H9 (cell line): ENCODE measurements at regions not wholly inside any gene's neighbourhood (a gene's known extent, or its start where the extent isn't known, plus 50 kb on each side); places are given as distances from the start of the nearest gene placed in this dataset.

Source experiments
- DNase-seq: peaks from one replicate; pipeline ENCODE4 v3.0.0-alpha.2; 2017
- H2AFZ ChIP-seq: one replicate; pipeline ENCODE4 v1.6.1; 2013; ENCODE audit warnings: mild to moderate bottlenecking, low read length, control low read depth, moderate library complexity
- H2AK5ac ChIP-seq: 2 replicates; pipeline ENCODE4 v1.6.1; 2013; ENCODE audit warnings: low read length, control low read depth, mixed read lengths; ENCODE audit not compliant: insufficient read length
- H2BK120ac ChIP-seq: one replicate; pipeline ENCODE4 v1.6.1; 2013; ENCODE audit warnings: low read depth, mild to moderate bottlenecking, low read length, control low read depth, inconsistent platforms; ENCODE audit not compliant: poor library complexity, severe bottlenecking
- H2BK12ac ChIP-seq: 2 replicates; pipeline ENCODE4 v1.6.1; 2013; ENCODE audit warnings: low read length, control low read depth, mixed read lengths, low read depth; ENCODE audit not compliant: insufficient read length
- H2BK15ac ChIP-seq: 2 replicates; pipeline ENCODE4 v1.6.1; 2013; ENCODE audit warnings: low read depth, low read length, control low read depth
- H2BK20ac ChIP-seq: one replicate; pipeline ENCODE4 v1.6.1; 2013; ENCODE audit warnings: low read depth, mild to moderate bottlenecking, low read length, control low read depth, inconsistent platforms; ENCODE audit not compliant: poor library complexity, severe bottlenecking
- H2BK5ac ChIP-seq: 2 replicates; pipeline ENCODE4 v1.6.1; 2013; ENCODE audit warnings: low read length, control low read depth, mixed read lengths; ENCODE audit not compliant: insufficient read length
- H3K14ac ChIP-seq: 2 replicates; pipeline ENCODE4 v1.6.1; 2013; ENCODE audit warnings: low read length, control low read depth; ENCODE audit not compliant: insufficient read depth
- H3K18ac ChIP-seq: 2 replicates; pipeline ENCODE4 v1.6.1; 2013; ENCODE audit warnings: low read depth, mild to moderate bottlenecking, mixed read lengths, low read length, control low read depth; ENCODE audit not compliant: insufficient read length
- H3K23ac ChIP-seq: 2 replicates; pipeline ENCODE4 v1.6.1; 2013; ENCODE audit warnings: low read length, control low read depth, mixed read lengths, low read depth; ENCODE audit not compliant: insufficient read length
- H3K23me2 ChIP-seq: 2 replicates; pipeline ENCODE4 v1.6.1; 2013; ENCODE audit warnings: low read depth, mild to moderate bottlenecking, mixed read lengths, low read length, control low read depth; ENCODE audit not compliant: insufficient read length, poor library complexity, severe bottlenecking
- H3K27ac ChIP-seq: 2 replicates; pipeline ENCODE4 v1.5.1; 2013; ENCODE audit warnings: low read length, control low read depth, mixed read lengths, low read depth; ENCODE audit not compliant: insufficient read length
- H3K27me3 ChIP-seq: 2 replicates; pipeline ENCODE4 v1.6.1; 2013; ENCODE audit warnings: low read length, control low read depth, inconsistent platforms; ENCODE audit not compliant: insufficient read depth
- H3K4ac ChIP-seq: 2 replicates; pipeline ENCODE4 v1.6.1; 2013; ENCODE audit warnings: low read depth, mild to moderate bottlenecking, control low read depth, inconsistent platforms, low read length, moderate library complexity
- H3K4me1 ChIP-seq: 2 replicates; pipeline ENCODE4 v1.6.1; 2013; ENCODE audit warnings: low read length, control low read depth, inconsistent platforms; ENCODE audit not compliant: insufficient read depth
- H3K4me2 ChIP-seq: 2 replicates; pipeline ENCODE4 v1.6.1; 2013; ENCODE audit warnings: low read length, control low read depth, mixed read lengths; ENCODE audit not compliant: insufficient read length, insufficient read depth
- H3K56ac ChIP-seq: 2 replicates; pipeline ENCODE4 v1.6.1; 2013; ENCODE audit warnings: low read depth, mild to moderate bottlenecking, mixed read lengths, low read length, control low read depth; ENCODE audit not compliant: insufficient read length
- H3K79me1 ChIP-seq: 2 replicates; pipeline ENCODE4 v1.6.1; 2013; ENCODE audit warnings: low read depth, mild to moderate bottlenecking, moderate library complexity, low read length, control low read depth, inconsistent platforms; ENCODE audit not compliant: insufficient read depth, poor library complexity, severe bottlenecking
- H3K79me2 ChIP-seq: 2 replicates; pipeline ENCODE4 v1.6.1; 2013; ENCODE audit warnings: low read length, control low read depth, inconsistent platforms; ENCODE audit not compliant: insufficient read depth
- H3K9ac ChIP-seq: 2 replicates; pipeline ENCODE4 v1.6.1; 2013; ENCODE audit warnings: low read length, control low read depth, mixed read lengths; ENCODE audit not compliant: insufficient read length; ENCODE audit errors: extremely low read depth
- H3K9me3 ChIP-seq: one replicate; pipeline ENCODE4 v1.6.1; 2013; ENCODE audit warnings: low read depth, low read length, inconsistent platforms; ENCODE audit not compliant: control insufficient read depth
- H3T11ph ChIP-seq: one replicate; pipeline ENCODE4 v1.6.1; 2013; ENCODE audit warnings: mild to moderate bottlenecking, low read length, control low read depth, inconsistent platforms
- H4K20me1 ChIP-seq: one replicate; pipeline ENCODE4 v1.6.1; 2013; ENCODE audit not compliant: control insufficient read depth, insufficient read length, insufficient read depth
- H4K5ac ChIP-seq: 2 replicates; pipeline ENCODE4 v1.6.1; 2013; ENCODE audit warnings: low read depth, mild to moderate bottlenecking, mixed read lengths, low read length, control low read depth; ENCODE audit not compliant: insufficient read length
- H4K8ac ChIP-seq: replicated peaks from 2 replicates; pipeline ENCODE4 v1.6.1; 2013; ENCODE audit warnings: low read length, control low read depth, mixed read lengths, low read depth; ENCODE audit not compliant: insufficient read length
- H4K91ac ChIP-seq: 2 replicates; pipeline ENCODE4 v1.6.1; 2013; ENCODE audit warnings: low read depth, mild to moderate bottlenecking, moderate library complexity, mixed read lengths, low read length, control low read depth; ENCODE audit not compliant: insufficient read length
- H3K27ac Mint-ChIP-seq, 3 experiments: 2 replicates in 2 of 3; 3 replicates in 1 of 3; pipeline ENCODE4 v1.8.0; 2020 to 2021; ENCODE audit warnings: mixed read lengths in 3 of 3, mild to moderate bottlenecking in 1 of 3, moderate library complexity in 1 of 3
- H3K27me3 Mint-ChIP-seq: 2 replicates; pipeline ENCODE4 v1.8.0; 2021; ENCODE audit warnings: low read depth, mild to moderate bottlenecking, moderate library complexity, mixed read lengths
- H3K36me3 Mint-ChIP-seq, 3 experiments: 2 replicates in 2 of 3; 3 replicates in 1 of 3; pipeline ENCODE4 v1.8.0; 2020 to 2021; ENCODE audit warnings: low read depth in 3 of 3, mixed read lengths in 3 of 3; ENCODE audit not compliant: insufficient read depth in 1 of 3
- H3K4me1 Mint-ChIP-seq, 2 experiments: 2 replicates each; pipeline ENCODE4 v1.8.0; 2020; ENCODE audit warnings: mixed read lengths in 2 of 2
- H3K4me3 Mint-ChIP-seq, 2 experiments: 2 replicates in 1 of 2; 3 replicates in 1 of 2; pipeline ENCODE4 v1.8.0; 2020 to 2021; ENCODE audit warnings: mild to moderate bottlenecking in 2 of 2, mixed read lengths in 2 of 2, moderate library complexity in 1 of 2
- H3K9me3 Mint-ChIP-seq, 2 experiments: 2 replicates in 1 of 2; 3 replicates in 1 of 2; pipeline ENCODE4 v1.8.0; 2020; ENCODE audit warnings: mild to moderate bottlenecking in 2 of 2, mixed read lengths in 2 of 2, moderate library complexity in 1 of 2
- WGBS: extraction: QIAGEN DNeasy Blood & Tissue Kit; methylation state at CpG from one replicate; pipeline ENCODE4 v1.1.7; 2013; ENCODE audit warnings: missing lambda C conversion rate, low lambda C conversion rate, mixed read lengths; ENCODE audit not compliant: insufficient read length; ENCODE audit errors: extremely low coverage; 5-methylcytosine and 5-hydroxymethylcytosine counted together
- TF ChIP-seq, protein P1 (sequence below): fragments of 200-600 bp; sonication (generic); conservative IDR thresholded peaks from 3 replicates; pipeline ENCODE4 v1.8.0; 2021; ENCODE audit warnings: antibody characterized with exemption, mild to moderate bottlenecking

- no peaks in the 10 kb centered on the region for H3K79me1 ChIP-seq
- H2BK120ac ChIP-seq, result no peak overlapping the region
- no peak overlapping the region for H2AFZ ChIP-seq
- no peak overlapping the region for H3K56ac ChIP-seq
- H4K5ac ChIP-seq, result no peak overlapping the region
- no peaks in the 10 kb centered on the region for H3K4me1 ChIP-seq
- no peak overlapping the region for H3K18ac ChIP-seq
- H3K4ac ChIP-seq, result no peak overlapping the region
- no peak overlapping the region for H2BK20ac ChIP-seq
- no peak overlapping the region for H3K23ac ChIP-seq
- no peak overlapping the region for H4K91ac ChIP-seq
- no peak overlapping the region for H4K8ac ChIP-seq
- H3K9me3 ChIP-seq, result no peaks in the 10 kb centered on the region
- H3K9ac ChIP-seq, result no peak overlapping the region
- Mint-ChIP-seq H3K9me3 (peaks cover 2 to 6% of the 10 kb centered on the region in 2 experiments; a peak in 2 of 5 replicates), H3K36me3 (peaks cover 0 to 8% (median 0%) of the 10 kb centered on the region in 3 experiments; a peak in 1 of 7 replicates), H3K27ac (no peak overlapping the region), H3K4me1 (peaks cover 13 to 20% of the 10 kb centered on the region in 2 experiments), H3K27me3 (no peaks in the 10 kb centered on the region), H3K4me3 (no peak overlapping the region)
- no peak overlapping the region for H3T11ph ChIP-seq
- no peak overlapping the region for H3K14ac ChIP-seq
- WGBS, result no CpG with 5 or more reads among the region's 2 CpGs
- H3K27me3 ChIP-seq, result no peaks in the 10 kb centered on the region
- H3K27ac ChIP-seq, result no peak overlapping the region
- no peaks in the 10 kb centered on the region for H4K20me1 ChIP-seq
- no peak for DNase-seq
- TF ChIP-seq, protein P1, sequence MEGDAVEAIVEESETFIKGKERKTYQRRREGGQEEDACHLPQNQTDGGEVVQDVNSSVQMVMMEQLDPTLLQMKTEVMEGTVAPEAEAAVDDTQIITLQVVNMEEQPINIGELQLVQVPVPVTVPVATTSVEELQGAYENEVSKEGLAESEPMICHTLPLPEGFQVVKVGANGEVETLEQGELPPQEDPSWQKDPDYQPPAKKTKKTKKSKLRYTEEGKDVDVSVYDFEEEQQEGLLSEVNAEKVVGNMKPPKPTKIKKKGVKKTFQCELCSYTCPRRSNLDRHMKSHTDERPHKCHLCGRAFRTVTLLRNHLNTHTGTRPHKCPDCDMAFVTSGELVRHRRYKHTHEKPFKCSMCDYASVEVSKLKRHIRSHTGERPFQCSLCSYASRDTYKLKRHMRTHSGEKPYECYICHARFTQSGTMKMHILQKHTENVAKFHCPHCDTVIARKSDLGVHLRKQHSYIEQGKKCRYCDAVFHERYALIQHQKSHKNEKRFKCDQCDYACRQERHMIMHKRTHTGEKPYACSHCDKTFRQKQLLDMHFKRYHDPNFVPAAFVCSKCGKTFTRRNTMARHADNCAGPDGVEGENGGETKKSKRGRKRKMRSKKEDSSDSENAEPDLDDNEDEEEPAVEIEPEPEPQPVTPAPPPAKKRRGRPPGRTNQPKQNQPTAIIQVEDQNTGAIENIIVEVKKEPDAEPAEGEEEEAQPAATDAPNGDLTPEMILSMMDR, result no peak
- H2BK12ac ChIP-seq, result no peak overlapping the region
- no peaks in the 10 kb centered on the region for H3K79me2 ChIP-seq
- H2BK5ac ChIP-seq, result no peak overlapping the region
- no peak overlapping the region for H3K4me2 ChIP-seq
- H3K23me2 ChIP-seq, result no peaks in the 10 kb centered on the region
- H2BK15ac ChIP-seq, result no peak overlapping the region
- no peak overlapping the region for H2AK5ac ChIP-seq
These were observed 235.9 kb upstream of the GBE1 start for GRCh38 chr3:81997390-81997789.
